RPMI7951 (cell line): ENCODE measurements at regions not wholly inside any gene's neighbourhood (a gene's known extent, or its start where the extent isn't known, plus 50 kb on each side); places are given as distances from the start of the nearest gene placed in this dataset.
A peak's percentile ranks its signal among the peaks of the same experiment; 100 is the strongest.

Source experiments
- DNase-seq: peaks from one replicate; pipeline ENCODE4 v3.0.0-alpha.2; 2012; ENCODE audit warnings: low read depth

- no peak for DNase-seq
These were observed 91.8 kb upstream of the KLF7 start for GRCh38 chr2:207257251-207258250.

GRCh38 chr2:207258263-207258991, 92.7 kb upstream of the KLF7 start:
- peak; percentile 99 for DNase-seq

GRCh38 chr2:207260021-207260420, 94.3 kb upstream of the KLF7 start:
- DNase-seq, result no peak

- no peak for DNase-seq
These were observed 95.2 kb upstream of the KLF7 start for GRCh38 chr2:207260947-207261346.

GRCh38 chr2:207264310-207264709, 98.6 kb upstream of the KLF7 start:
- no peak for DNase-seq

GRCh38 chr2:207265332-207265731, 99.6 kb upstream of the KLF7 start:
- DNase-seq, result no peak

GRCh38 chr2:207265869-207266268, 100.1 kb upstream of the KLF7 start:
- DNase-seq, result peak; percentile 62

GRCh38 chr2:207266648-207267047, 100.9 kb upstream of the KLF7 start:
- DNase-seq, result no peak

GRCh38 chr2:207269038-207269437, 103.3 kb upstream of the KLF7 start:
- no peak for DNase-seq

- no peak for DNase-seq
These were observed 108.9 kb upstream of the KLF7 start for GRCh38 chr2:207274530-207275189.

- no peak for DNase-seq
These were observed 110.0 kb upstream of the KLF7 start for GRCh38 chr2:207275779-207276178.

GRCh38 chr2:207276248-207276647, 110.5 kb upstream of the KLF7 start:
- no peak for DNase-seq

- DNase-seq, result no peak
These were observed 111.1 kb upstream of the KLF7 start for GRCh38 chr2:207276858-207277257.

- no peak for DNase-seq
These were observed 113.8 kb upstream of the KLF7 start for GRCh38 chr2:207279520-207279919.

GRCh38 chr2:207281436-207281835, 115.7 kb upstream of the KLF7 start:
- DNase-seq, result no peak

- peak; percentile 69 for DNase-seq
These were observed 117.2 kb upstream of the KLF7 start for GRCh38 chr2:207282916-207283315.

- DNase-seq, result peak; percentile 70
These were observed 117.6 kb upstream of the KLF7 start for GRCh38 chr2:207283356-207283755.

- no peak for DNase-seq
These were observed 119.1 kb upstream of the KLF7 start for GRCh38 chr2:207284556-207285472.

GRCh38 chr2:207285473-207285815, 119.7 kb upstream of the KLF7 start:
- DNase-seq, result peak; percentile 9

- DNase-seq, result no peak
These were observed 120.4 kb upstream of the KLF7 start for GRCh38 chr2:207286106-207286505.

- peak; percentile 23 for DNase-seq
These were observed 122.9 kb upstream of the KLF7 start for GRCh38 chr2:207288628-207289027.
